ENCODE measurements at regions not wholly inside any gene's neighbourhood (a gene's known extent, or its start where the extent isn't known, plus 50 kb on each side); places are given as distances from the start of the nearest gene placed in this dataset.

DNA sequence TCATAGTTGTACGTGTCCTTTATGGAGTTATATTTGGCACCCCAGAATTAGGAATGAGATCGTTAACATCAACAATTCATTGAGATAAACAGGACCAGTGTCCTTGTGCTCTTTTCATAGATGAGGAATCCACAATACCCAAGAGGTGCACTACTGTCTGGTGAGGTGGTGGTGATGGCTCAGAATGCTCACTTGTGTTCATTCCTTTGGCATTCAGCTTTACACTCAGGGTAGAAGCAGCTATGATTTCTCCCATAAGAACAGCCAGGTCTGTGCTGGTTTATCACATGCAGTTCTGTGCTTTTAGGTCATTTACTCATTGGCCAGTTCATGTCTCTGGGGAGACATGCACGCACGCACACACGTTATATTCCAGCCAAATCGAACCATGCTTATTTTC is 167.2 kb downstream of the FAT3 start:
- no peaks in the 10 kb centered on the region for H3K36me3 ChIP-seq (ENCODE audit: insufficient read depth, low read length)
- DNase-seq (ENCODE audit: low read depth, low spot score) = no peak
- TF ChIP-seq FOXP2 (optimal IDR thresholded peaks at IDR 0.05; ENCODE audit: control extremely low read depth, extremely low read length, insufficient read depth) = no peak
- TF ChIP-seq POLR2AphosphoS5 (IDR thresholded peaks at IDR 0.05; ENCODE audit: borderline replicate concordance, low read depth, low read length) = no peak
- no peak for TF ChIP-seq EZH2 (IDR thresholded peaks at IDR 0.05)
- no peak overlapping the region for H3K4me3 ChIP-seq
- no peak overlapping the region for H3K9ac ChIP-seq (ENCODE audit: insufficient read length)
- H3K9me3 ChIP-seq (ENCODE audit: low read depth, low read length) = no peaks in the 10 kb centered on the region
- no peak overlapping the region for H3K27ac ChIP-seq

DNA sequence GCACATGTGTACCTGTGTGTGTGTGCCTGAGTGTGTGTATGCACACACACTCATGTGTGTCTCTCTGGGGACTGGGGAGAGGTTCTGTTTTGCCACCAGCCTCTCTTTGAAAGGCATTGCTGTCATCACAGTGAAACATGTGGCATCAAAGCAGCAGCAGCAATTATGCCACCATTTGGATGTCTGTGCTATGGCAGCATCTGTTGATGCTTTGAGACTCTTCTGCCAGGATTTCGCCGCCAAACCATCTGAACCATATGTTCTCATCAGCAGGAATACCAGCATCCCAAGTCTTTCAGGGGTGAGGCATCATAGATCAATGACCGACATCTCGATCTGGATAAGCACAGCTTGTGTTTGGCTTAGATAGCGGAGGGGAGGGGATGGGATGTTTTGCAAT is 168.6 kb downstream of the FAT3 start:
- Histone ChIP-seq H3K36me3 (ENCODE audit: insufficient read depth, low read length) (no peaks in the 10 kb centered on the region), H3K9me3 (ENCODE audit: low read depth, low read length) (no peaks in the 10 kb centered on the region), H3K9ac (ENCODE audit: insufficient read length) (no peak overlapping the region), H3K27ac (no peak overlapping the region), H3K4me3 (no peak overlapping the region)
- no peak for DNase-seq (ENCODE audit: low read depth, low spot score)
- no peak for TF ChIP-seq POLR2AphosphoS5 (IDR thresholded peaks at IDR 0.05; ENCODE audit: borderline replicate concordance, low read depth, low read length)
- no peak for TF ChIP-seq FOXP2 (optimal IDR thresholded peaks at IDR 0.05; ENCODE audit: control extremely low read depth, extremely low read length, insufficient read depth)
- TF ChIP-seq EZH2 (IDR thresholded peaks at IDR 0.05) = no peak

DNA sequence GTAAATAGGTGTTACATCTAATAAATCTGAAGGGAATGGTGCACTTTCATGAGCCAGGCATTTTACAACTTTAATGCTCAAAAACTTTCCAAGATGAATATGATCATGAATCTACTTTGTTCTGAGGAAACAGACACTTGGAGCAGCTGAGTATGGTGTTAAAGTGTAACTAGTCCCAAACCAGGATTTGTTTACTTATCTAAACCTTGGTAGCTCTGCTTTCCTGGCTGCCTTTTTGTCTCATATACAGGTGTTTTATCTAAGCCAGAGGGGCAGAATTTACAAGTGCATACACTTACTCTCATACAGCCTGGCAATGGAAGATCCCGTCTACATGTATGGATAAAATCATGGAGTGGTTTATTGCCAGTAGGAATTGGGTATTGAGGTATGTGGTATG is 171.5 kb downstream of the FAT3 start:
- Histone ChIP-seq H3K36me3 (ENCODE audit: insufficient read depth, low read length) (no peaks in the 10 kb centered on the region), H3K9ac (ENCODE audit: insufficient read length) (no peak overlapping the region), H3K4me3 (no peak overlapping the region), H3K9me3 (ENCODE audit: low read depth, low read length) (no peaks in the 10 kb centered on the region), H3K27ac (no peak overlapping the region)
- TF ChIP-seq EZH2 (IDR thresholded peaks at IDR 0.05) (no peak), FOXP2 (optimal IDR thresholded peaks at IDR 0.05; ENCODE audit: control extremely low read depth, extremely low read length, insufficient read depth) (no peak), POLR2AphosphoS5 (IDR thresholded peaks at IDR 0.05; ENCODE audit: borderline replicate concordance, low read depth, low read length) (no peak)
- no peak for DNase-seq (ENCODE audit: low read depth, low spot score)

DNA sequence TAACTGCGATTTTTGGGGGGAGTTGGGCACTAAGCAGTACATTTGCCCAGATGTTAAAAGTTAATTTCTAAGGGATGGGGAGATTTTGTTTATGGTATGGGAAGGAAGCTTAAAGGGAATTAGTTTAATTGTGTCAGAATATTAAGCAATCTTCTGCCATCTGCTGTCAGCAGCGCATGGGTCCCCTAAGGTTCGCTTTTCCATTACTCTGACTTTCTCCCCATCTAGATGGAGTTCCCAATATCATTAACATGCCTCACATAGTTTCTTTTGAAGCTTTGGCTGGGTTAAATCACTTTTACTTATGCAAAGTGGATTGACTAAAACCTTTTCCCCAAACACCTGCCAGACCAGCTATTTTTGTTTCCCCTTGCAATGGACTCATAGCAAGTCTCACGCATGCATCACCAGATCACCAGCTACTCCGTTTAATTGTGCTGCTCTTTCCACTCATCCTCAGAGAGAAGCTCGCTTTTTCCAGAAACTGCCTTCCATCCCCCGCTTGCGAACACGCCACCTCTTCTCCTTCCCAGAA is 172.7 kb downstream of the FAT3 start:
- Histone ChIP-seq H3K27ac (no peak overlapping the region), H3K4me3 (no peak overlapping the region), H3K9me3 (ENCODE audit: low read depth, low read length) (no peaks in the 10 kb centered on the region), H3K36me3 (ENCODE audit: insufficient read depth, low read length) (no peaks in the 10 kb centered on the region), H3K9ac (ENCODE audit: insufficient read length) (no peak overlapping the region)
- DNase-seq (ENCODE audit: low read depth, low spot score) = no peak
- TF ChIP-seq EZH2 (IDR thresholded peaks at IDR 0.05) (no peak), POLR2AphosphoS5 (IDR thresholded peaks at IDR 0.05; ENCODE audit: borderline replicate concordance, low read depth, low read length) (no peak), FOXP2 (optimal IDR thresholded peaks at IDR 0.05; ENCODE audit: control extremely low read depth, extremely low read length, insufficient read depth) (no peak)

DNA sequence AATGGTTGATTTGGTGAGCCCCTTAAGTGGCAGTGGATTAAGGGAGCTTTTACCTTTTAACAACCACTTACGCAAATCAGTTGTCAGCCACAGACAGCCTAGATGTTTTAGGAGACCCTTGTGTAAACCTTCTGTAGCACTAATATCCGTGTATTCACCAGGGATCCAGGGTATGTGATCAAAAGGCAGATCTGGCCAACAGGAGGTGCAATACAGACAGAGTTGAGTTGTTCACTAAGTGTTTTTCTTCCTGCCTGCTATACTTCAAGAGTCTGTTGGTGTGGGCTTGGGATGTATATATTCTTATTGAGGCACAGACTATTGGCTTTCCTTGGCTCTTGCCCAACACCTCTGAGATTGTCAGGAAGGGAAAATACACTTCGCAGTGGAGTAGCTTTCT is 175.1 kb downstream of the FAT3 start:
- Histone ChIP-seq H3K36me3 (ENCODE audit: insufficient read depth, low read length) (no peaks in the 10 kb centered on the region), H3K27ac (no peak overlapping the region), H3K9me3 (ENCODE audit: low read depth, low read length) (no peaks in the 10 kb centered on the region), H3K9ac (ENCODE audit: insufficient read length) (no peak overlapping the region), H3K4me3 (no peak overlapping the region)
- no peak for DNase-seq (ENCODE audit: low read depth, low spot score)
- TF ChIP-seq FOXP2 (optimal IDR thresholded peaks at IDR 0.05; ENCODE audit: control extremely low read depth, extremely low read length, insufficient read depth) = no peak
- no peak for TF ChIP-seq POLR2AphosphoS5 (IDR thresholded peaks at IDR 0.05; ENCODE audit: borderline replicate concordance, low read depth, low read length)
- no peak for TF ChIP-seq EZH2 (IDR thresholded peaks at IDR 0.05)

DNA sequence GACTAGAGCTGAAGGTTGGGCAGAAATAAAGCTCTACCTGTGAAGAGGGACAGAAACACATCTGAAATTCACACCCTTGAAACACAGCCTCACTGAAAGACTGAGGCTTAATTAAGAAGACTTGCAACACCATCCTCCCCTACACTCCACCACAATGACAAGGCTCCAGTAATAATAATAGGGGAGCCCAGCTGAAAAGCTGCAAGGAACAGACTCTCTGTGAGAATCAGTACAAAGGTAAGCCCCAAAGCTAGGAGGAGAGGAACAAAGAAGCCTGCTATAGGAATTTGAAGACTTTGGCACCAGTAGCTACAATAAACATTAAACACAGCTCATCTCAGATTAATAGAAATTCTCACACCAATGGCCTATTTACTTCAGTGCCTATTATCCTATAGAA is 176.9 kb downstream of the FAT3 start:
- TF ChIP-seq FOXP2 (optimal IDR thresholded peaks at IDR 0.05; ENCODE audit: control extremely low read depth, extremely low read length, insufficient read depth) (no peak), POLR2AphosphoS5 (IDR thresholded peaks at IDR 0.05; ENCODE audit: borderline replicate concordance, low read depth, low read length) (no peak), EZH2 (IDR thresholded peaks at IDR 0.05) (no peak)
- Histone ChIP-seq H3K27ac (no peak overlapping the region), H3K36me3 (ENCODE audit: insufficient read depth, low read length) (no peaks in the 10 kb centered on the region), H3K9me3 (ENCODE audit: low read depth, low read length) (no peaks in the 10 kb centered on the region), H3K4me3 (no peak overlapping the region), H3K9ac (ENCODE audit: insufficient read length) (no peak overlapping the region)
- no peak for DNase-seq (ENCODE audit: low read depth, low spot score)

DNA sequence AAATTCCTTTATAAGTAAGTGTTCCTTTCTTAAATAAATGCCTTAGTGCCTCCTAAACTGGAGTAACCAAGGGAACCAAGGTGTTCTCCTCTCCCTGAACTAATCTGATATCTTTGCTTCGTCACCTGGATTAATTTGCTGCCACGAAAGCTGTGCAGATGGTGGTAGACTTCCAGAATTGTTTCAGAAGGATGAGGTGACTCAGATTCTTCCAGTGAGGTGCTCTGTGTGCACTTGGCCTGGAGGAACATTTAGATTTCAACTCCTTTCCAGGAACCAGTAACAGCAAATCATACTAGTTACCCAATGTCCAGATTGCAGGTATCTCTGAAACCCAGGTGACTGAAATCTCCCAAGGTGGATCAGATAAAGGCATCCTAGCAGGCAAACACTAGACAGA is 181.9 kb downstream of the FAT3 start:
- no peak overlapping the region for H3K27ac ChIP-seq
- no peak for TF ChIP-seq POLR2AphosphoS5 (IDR thresholded peaks at IDR 0.05; ENCODE audit: borderline replicate concordance, low read depth, low read length)
- TF ChIP-seq FOXP2 (optimal IDR thresholded peaks at IDR 0.05; ENCODE audit: control extremely low read depth, extremely low read length, insufficient read depth) = no peak
- TF ChIP-seq EZH2 (IDR thresholded peaks at IDR 0.05) = no peak
- H3K4me3 ChIP-seq = no peak overlapping the region
- no peak overlapping the region for H3K9ac ChIP-seq (ENCODE audit: insufficient read length)
- H3K36me3 ChIP-seq (ENCODE audit: insufficient read depth, low read length) = no peaks in the 10 kb centered on the region
- no peak for DNase-seq (ENCODE audit: low read depth, low spot score)
- H3K9me3 ChIP-seq (ENCODE audit: low read depth, low read length) = no peaks in the 10 kb centered on the region

DNA sequence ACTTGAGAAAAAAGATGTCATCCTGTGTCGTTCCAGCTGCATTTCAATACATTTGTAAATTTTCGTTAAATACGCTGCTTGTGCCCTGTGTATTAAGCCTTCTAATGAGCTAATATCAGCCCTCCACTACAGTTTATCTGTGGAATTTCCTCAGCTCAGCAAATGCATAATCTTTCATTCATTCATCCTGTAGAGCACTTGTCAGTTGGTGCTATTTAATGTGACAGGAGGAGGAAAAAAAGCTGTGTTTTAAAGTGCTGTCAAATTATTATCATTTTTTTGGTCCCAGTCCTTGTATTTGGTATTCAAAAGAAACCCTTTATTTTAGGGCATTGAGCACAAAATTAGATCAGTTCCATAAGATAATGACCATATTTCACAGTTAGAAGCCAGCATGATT is 184.7 kb downstream of the FAT3 start:
- no peak overlapping the region for H3K4me3 ChIP-seq
- H3K36me3 ChIP-seq (ENCODE audit: insufficient read depth, low read length) = no peaks in the 10 kb centered on the region
- H3K9ac ChIP-seq (ENCODE audit: insufficient read length) = no peak overlapping the region
- TF ChIP-seq EZH2 (IDR thresholded peaks at IDR 0.05) (no peak), POLR2AphosphoS5 (IDR thresholded peaks at IDR 0.05; ENCODE audit: borderline replicate concordance, low read depth, low read length) (no peak), FOXP2 (optimal IDR thresholded peaks at IDR 0.05; ENCODE audit: control extremely low read depth, extremely low read length, insufficient read depth) (no peak)
- no peak overlapping the region for H3K27ac ChIP-seq
- H3K9me3 ChIP-seq (ENCODE audit: low read depth, low read length) = no peaks in the 10 kb centered on the region
- DNase-seq (ENCODE audit: low read depth, low spot score) = no peak

DNA sequence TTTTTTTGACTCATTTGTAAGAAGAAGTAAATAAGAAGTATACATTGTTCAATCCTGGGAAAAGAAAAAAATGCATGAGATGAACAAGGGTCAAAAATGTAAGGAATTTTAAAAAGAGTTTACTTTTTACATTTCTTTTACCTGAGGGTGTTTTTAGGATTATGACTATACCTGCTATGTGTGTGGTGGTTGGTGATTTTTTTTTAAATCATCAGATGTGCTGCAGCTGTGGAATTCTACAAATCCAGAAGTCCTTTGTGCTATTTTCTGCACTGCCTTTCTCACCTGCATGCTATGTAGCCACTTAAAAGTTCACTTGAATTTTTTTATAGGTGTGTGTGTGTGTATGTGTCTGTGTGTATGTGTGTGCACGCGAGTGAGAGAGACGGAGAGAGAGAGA is 185.3 kb downstream of the FAT3 start:
- H3K4me3 ChIP-seq = no peak overlapping the region
- H3K9ac ChIP-seq (ENCODE audit: insufficient read length) = no peak overlapping the region
- H3K9me3 ChIP-seq (ENCODE audit: low read depth, low read length) = no peaks in the 10 kb centered on the region
- no peak overlapping the region for H3K27ac ChIP-seq
- no peaks in the 10 kb centered on the region for H3K36me3 ChIP-seq (ENCODE audit: insufficient read depth, low read length)
- TF ChIP-seq EZH2 (IDR thresholded peaks at IDR 0.05) (no peak), FOXP2 (optimal IDR thresholded peaks at IDR 0.05; ENCODE audit: control extremely low read depth, extremely low read length, insufficient read depth) (no peak), POLR2AphosphoS5 (IDR thresholded peaks at IDR 0.05; ENCODE audit: borderline replicate concordance, low read depth, low read length) (no peak)
- no peak for DNase-seq (ENCODE audit: low read depth, low spot score)

Data from SK-N-MC (cell line).